B cell (primary cell): ENCODE measurements at regions not wholly inside any gene's neighbourhood (a gene's known extent, or its start where the extent isn't known, plus 50 kb on each side); places are given as distances from the start of the nearest gene placed in this dataset.

ENCODE experiments used
- CTCF ChIP-seq: fragments of 200-600 bp; IDR thresholded peaks from one replicate; pipeline ENCODE4 v1.8.0; 2022; ENCODE audit warnings: antibody characterized with exemption, mild to moderate bottlenecking
- EZH2 ChIP-seq: IDR thresholded peaks from 2 replicates; pipeline ENCODE4 v1.6.1; 2012; ENCODE audit warnings: borderline replicate concordance, low read depth, mild to moderate bottlenecking, moderate library complexity, low read length; ENCODE audit not compliant: insufficient read depth, poor library complexity, severe bottlenecking

GRCh38 chr12:64937452-64937851, 113.0 kb downstream of the TBC1D30 start:
- no peak for TF ChIP-seq CTCF
- no peak for TF ChIP-seq EZH2
